ENCODE measurements at regions not wholly inside any gene's neighbourhood (a gene's known extent, or its start where the extent isn't known, plus 50 kb on each side); places are given as distances from the start of the nearest gene placed in this dataset.
"Not testable (repeated sequence)": the region's sequence is repeated elsewhere in the genome, so short reads cannot be mapped to it uniquely, and the experiment has no call there.

DNA sequence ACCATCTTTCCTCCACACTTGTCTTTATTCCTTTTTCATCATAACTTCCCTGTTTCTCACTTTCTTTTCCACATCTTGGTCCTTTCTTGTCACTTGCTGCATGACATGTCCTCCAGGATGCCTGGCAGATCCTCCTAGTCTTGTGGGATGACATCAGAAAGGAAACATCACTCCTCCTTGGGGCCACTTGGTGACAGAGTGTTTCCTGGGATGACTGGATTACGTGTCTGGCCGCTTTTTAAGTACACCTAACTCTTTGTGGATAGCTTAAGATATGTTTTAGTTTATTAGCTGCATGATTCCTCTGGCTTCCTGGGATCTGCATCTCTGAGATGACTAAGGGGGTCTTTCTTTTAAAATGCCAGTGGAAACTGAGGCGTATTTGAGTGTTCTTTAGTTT lies 363.5 kb upstream of the FRG2C start:
- Histone ChIP-seq H3K4me2 (ENCODE audit: low read length) (no peak overlapping the region), H2AFZ (ENCODE audit: low read length) (no peak overlapping the region), H3K4me3 (ENCODE audit: low read depth, low read length, poor library complexity, severe bottlenecking) (no peak overlapping the region), H3K9me2 (ENCODE audit: insufficient read depth, low read length) (no peaks in the 10 kb centered on the region), H4K20me1 (ENCODE audit: insufficient read depth, low read length) (no peaks in the 10 kb centered on the region), H3K9me3 (ENCODE audit: low read length) (no peaks in the 10 kb centered on the region), H3K79me2 (ENCODE audit: insufficient read depth, low read depth, low read length) (no peaks in the 10 kb centered on the region), H3K4me1 (ENCODE audit: insufficient read depth, low read length, poor library complexity, severe bottlenecking) (no peaks in the 10 kb centered on the region), H3K27ac (ENCODE audit: low read depth, low read length, poor library complexity, severe bottlenecking) (no peak overlapping the region), H3K36me3 (ENCODE audit: insufficient read depth, low read length) (no peaks in the 10 kb centered on the region)
- no peak for DNase-seq (ENCODE audit: low spot score)
- CTCF ChIA-PET (ENCODE audit: unreplicated experiment), result no interaction called here
- TF ChIP-seq EZH2phosphoT487 (IDR thresholded peaks at IDR 0.05; ENCODE audit: borderline replicate concordance, low read depth, low read length), result no peak
- TF ChIP-seq, protein P1, sequence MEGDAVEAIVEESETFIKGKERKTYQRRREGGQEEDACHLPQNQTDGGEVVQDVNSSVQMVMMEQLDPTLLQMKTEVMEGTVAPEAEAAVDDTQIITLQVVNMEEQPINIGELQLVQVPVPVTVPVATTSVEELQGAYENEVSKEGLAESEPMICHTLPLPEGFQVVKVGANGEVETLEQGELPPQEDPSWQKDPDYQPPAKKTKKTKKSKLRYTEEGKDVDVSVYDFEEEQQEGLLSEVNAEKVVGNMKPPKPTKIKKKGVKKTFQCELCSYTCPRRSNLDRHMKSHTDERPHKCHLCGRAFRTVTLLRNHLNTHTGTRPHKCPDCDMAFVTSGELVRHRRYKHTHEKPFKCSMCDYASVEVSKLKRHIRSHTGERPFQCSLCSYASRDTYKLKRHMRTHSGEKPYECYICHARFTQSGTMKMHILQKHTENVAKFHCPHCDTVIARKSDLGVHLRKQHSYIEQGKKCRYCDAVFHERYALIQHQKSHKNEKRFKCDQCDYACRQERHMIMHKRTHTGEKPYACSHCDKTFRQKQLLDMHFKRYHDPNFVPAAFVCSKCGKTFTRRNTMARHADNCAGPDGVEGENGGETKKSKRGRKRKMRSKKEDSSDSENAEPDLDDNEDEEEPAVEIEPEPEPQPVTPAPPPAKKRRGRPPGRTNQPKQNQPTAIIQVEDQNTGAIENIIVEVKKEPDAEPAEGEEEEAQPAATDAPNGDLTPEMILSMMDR (conservative IDR thresholded peaks at IDR 0.05; ENCODE audit: low read length), result no peak
- intact Hi-C loops (cut with micrococcal nuclease; ENCODE audit: unreplicated experiment), result no loop called here
- POLR2A ChIA-PET, result no interaction called here
- no TSS peak for BruUV-seq (replicated peaks)

GRCh38 chr3:75301050-75301449 lies 363.1 kb upstream of the FRG2C start:
- BruUV-seq (replicated peaks), result not testable (repeated sequence)

GRCh38 chr3:75303741-75304140 lies 360.4 kb upstream of the FRG2C start:
- no TSS peak for BruUV-seq (replicated peaks)
- Histone ChIP-seq H3K79me2 (ENCODE audit: insufficient read depth, low read depth, low read length) (no peaks in the 10 kb centered on the region), H3K4me2 (ENCODE audit: low read length) (no peak overlapping the region), H3K36me3 (ENCODE audit: insufficient read depth, low read length) (no peaks in the 10 kb centered on the region), H3K9me3 (ENCODE audit: low read length) (no peaks in the 10 kb centered on the region), H3K4me3 (ENCODE audit: low read depth, low read length, poor library complexity, severe bottlenecking) (no peak overlapping the region), H4K20me1 (ENCODE audit: insufficient read depth, low read length) (no peaks in the 10 kb centered on the region), H3K27ac (ENCODE audit: low read depth, low read length, poor library complexity, severe bottlenecking) (no peak overlapping the region), H3K9me2 (ENCODE audit: insufficient read depth, low read length) (no peaks in the 10 kb centered on the region), H2AFZ (ENCODE audit: low read length) (no peak overlapping the region), H3K4me1 (ENCODE audit: insufficient read depth, low read length, poor library complexity, severe bottlenecking) (no peaks in the 10 kb centered on the region)
- ChIA-PET POLR2A (no interaction called here), CTCF (ENCODE audit: unreplicated experiment) (no interaction called here)
- intact Hi-C loops (cut with micrococcal nuclease; ENCODE audit: unreplicated experiment), result no loop called here
- DNase-seq (ENCODE audit: low spot score), result no peak
- TF ChIP-seq, protein P1 (conservative IDR thresholded peaks at IDR 0.05; ENCODE audit: low read length), result no peak
- no peak for TF ChIP-seq EZH2phosphoT487 (IDR thresholded peaks at IDR 0.05; ENCODE audit: borderline replicate concordance, low read depth, low read length)

More at GRCh38 chr3:75301050-75301449, 363.1 kb upstream of the FRG2C start:
- H3K79me2 ChIP-seq (ENCODE audit: insufficient read depth, low read depth, low read length); H3K4me1 ChIP-seq (ENCODE audit: insufficient read depth, low read length, poor library complexity, severe bottlenecking); DNase-seq (ENCODE audit: low spot score); H3K4me3 ChIP-seq (ENCODE audit: low read depth, low read length, poor library complexity, severe bottlenecking); H3K4me2 ChIP-seq (ENCODE audit: low read length); H4K20me1 ChIP-seq (ENCODE audit: insufficient read depth, low read length); H3K27ac ChIP-seq (ENCODE audit: low read depth, low read length, poor library complexity, severe bottlenecking); H3K9me2 ChIP-seq (ENCODE audit: insufficient read depth, low read length); POLR2A ChIA-PET; intact Hi-C loops (cut with micrococcal nuclease; ENCODE audit: unreplicated experiment); H3K36me3 ChIP-seq (ENCODE audit: insufficient read depth, low read length); H2AFZ ChIP-seq (ENCODE audit: low read length); H3K9me3 ChIP-seq (ENCODE audit: low read length); CTCF ChIA-PET (ENCODE audit: unreplicated experiment): not testable (repeated sequence)
